H9 (cell line): ENCODE measurements at regions not wholly inside any gene's neighbourhood (a gene's known extent, or its start where the extent isn't known, plus 50 kb on each side); places are given as distances from the start of the nearest gene placed in this dataset.

Experiments used
- DNase-seq: peaks from one replicate; pipeline ENCODE4 v3.0.0-alpha.2; 2017
- H2AFZ ChIP-seq: one replicate; pipeline ENCODE4 v1.6.1; 2013; ENCODE audit warnings: mild to moderate bottlenecking, low read length, control low read depth, moderate library complexity
- H2AK5ac ChIP-seq: 2 replicates; pipeline ENCODE4 v1.6.1; 2013; ENCODE audit warnings: low read length, control low read depth, mixed read lengths; ENCODE audit not compliant: insufficient read length
- H2BK120ac ChIP-seq: one replicate; pipeline ENCODE4 v1.6.1; 2013; ENCODE audit warnings: low read depth, mild to moderate bottlenecking, low read length, control low read depth, inconsistent platforms; ENCODE audit not compliant: poor library complexity, severe bottlenecking
- H2BK12ac ChIP-seq: 2 replicates; pipeline ENCODE4 v1.6.1; 2013; ENCODE audit warnings: low read length, control low read depth, mixed read lengths, low read depth; ENCODE audit not compliant: insufficient read length
- H2BK15ac ChIP-seq: 2 replicates; pipeline ENCODE4 v1.6.1; 2013; ENCODE audit warnings: low read depth, low read length, control low read depth
- H2BK20ac ChIP-seq: one replicate; pipeline ENCODE4 v1.6.1; 2013; ENCODE audit warnings: low read depth, mild to moderate bottlenecking, low read length, control low read depth, inconsistent platforms; ENCODE audit not compliant: poor library complexity, severe bottlenecking
- H2BK5ac ChIP-seq: 2 replicates; pipeline ENCODE4 v1.6.1; 2013; ENCODE audit warnings: low read length, control low read depth, mixed read lengths; ENCODE audit not compliant: insufficient read length
- H3K14ac ChIP-seq: 2 replicates; pipeline ENCODE4 v1.6.1; 2013; ENCODE audit warnings: low read length, control low read depth; ENCODE audit not compliant: insufficient read depth
- H3K18ac ChIP-seq: 2 replicates; pipeline ENCODE4 v1.6.1; 2013; ENCODE audit warnings: low read depth, mild to moderate bottlenecking, mixed read lengths, low read length, control low read depth; ENCODE audit not compliant: insufficient read length
- H3K23ac ChIP-seq: 2 replicates; pipeline ENCODE4 v1.6.1; 2013; ENCODE audit warnings: low read length, control low read depth, mixed read lengths, low read depth; ENCODE audit not compliant: insufficient read length
- H3K23me2 ChIP-seq: 2 replicates; pipeline ENCODE4 v1.6.1; 2013; ENCODE audit warnings: low read depth, mild to moderate bottlenecking, mixed read lengths, low read length, control low read depth; ENCODE audit not compliant: insufficient read length, poor library complexity, severe bottlenecking
- H3K27ac ChIP-seq: 2 replicates; pipeline ENCODE4 v1.5.1; 2013; ENCODE audit warnings: low read length, control low read depth, mixed read lengths, low read depth; ENCODE audit not compliant: insufficient read length
- H3K27me3 ChIP-seq: 2 replicates; pipeline ENCODE4 v1.6.1; 2013; ENCODE audit warnings: low read length, control low read depth, inconsistent platforms; ENCODE audit not compliant: insufficient read depth
- H3K4ac ChIP-seq: 2 replicates; pipeline ENCODE4 v1.6.1; 2013; ENCODE audit warnings: low read depth, mild to moderate bottlenecking, control low read depth, inconsistent platforms, low read length, moderate library complexity
- H3K4me1 ChIP-seq: 2 replicates; pipeline ENCODE4 v1.6.1; 2013; ENCODE audit warnings: low read length, control low read depth, inconsistent platforms; ENCODE audit not compliant: insufficient read depth
- H3K4me2 ChIP-seq: 2 replicates; pipeline ENCODE4 v1.6.1; 2013; ENCODE audit warnings: low read length, control low read depth, mixed read lengths; ENCODE audit not compliant: insufficient read length, insufficient read depth
- H3K56ac ChIP-seq: 2 replicates; pipeline ENCODE4 v1.6.1; 2013; ENCODE audit warnings: low read depth, mild to moderate bottlenecking, mixed read lengths, low read length, control low read depth; ENCODE audit not compliant: insufficient read length
- H3K79me1 ChIP-seq: 2 replicates; pipeline ENCODE4 v1.6.1; 2013; ENCODE audit warnings: low read depth, mild to moderate bottlenecking, moderate library complexity, low read length, control low read depth, inconsistent platforms; ENCODE audit not compliant: insufficient read depth, poor library complexity, severe bottlenecking
- H3K79me2 ChIP-seq: 2 replicates; pipeline ENCODE4 v1.6.1; 2013; ENCODE audit warnings: low read length, control low read depth, inconsistent platforms; ENCODE audit not compliant: insufficient read depth
- H3K9ac ChIP-seq: 2 replicates; pipeline ENCODE4 v1.6.1; 2013; ENCODE audit warnings: low read length, control low read depth, mixed read lengths; ENCODE audit not compliant: insufficient read length; ENCODE audit errors: extremely low read depth
- H3K9me3 ChIP-seq: one replicate; pipeline ENCODE4 v1.6.1; 2013; ENCODE audit warnings: low read depth, low read length, inconsistent platforms; ENCODE audit not compliant: control insufficient read depth
- H3T11ph ChIP-seq: one replicate; pipeline ENCODE4 v1.6.1; 2013; ENCODE audit warnings: mild to moderate bottlenecking, low read length, control low read depth, inconsistent platforms
- H4K20me1 ChIP-seq: one replicate; pipeline ENCODE4 v1.6.1; 2013; ENCODE audit not compliant: control insufficient read depth, insufficient read length, insufficient read depth
- H4K5ac ChIP-seq: 2 replicates; pipeline ENCODE4 v1.6.1; 2013; ENCODE audit warnings: low read depth, mild to moderate bottlenecking, mixed read lengths, low read length, control low read depth; ENCODE audit not compliant: insufficient read length
- H4K8ac ChIP-seq: replicated peaks from 2 replicates; pipeline ENCODE4 v1.6.1; 2013; ENCODE audit warnings: low read length, control low read depth, mixed read lengths, low read depth; ENCODE audit not compliant: insufficient read length
- H4K91ac ChIP-seq: 2 replicates; pipeline ENCODE4 v1.6.1; 2013; ENCODE audit warnings: low read depth, mild to moderate bottlenecking, moderate library complexity, mixed read lengths, low read length, control low read depth; ENCODE audit not compliant: insufficient read length
- H3K27ac Mint-ChIP-seq, 3 experiments: 2 replicates in 2 of 3; 3 replicates in 1 of 3; pipeline ENCODE4 v1.8.0; 2020 to 2021; ENCODE audit warnings: mixed read lengths in 3 of 3, mild to moderate bottlenecking in 1 of 3, moderate library complexity in 1 of 3
- H3K27me3 Mint-ChIP-seq: 2 replicates; pipeline ENCODE4 v1.8.0; 2021; ENCODE audit warnings: low read depth, mild to moderate bottlenecking, moderate library complexity, mixed read lengths
- H3K36me3 Mint-ChIP-seq, 3 experiments: 2 replicates in 2 of 3; 3 replicates in 1 of 3; pipeline ENCODE4 v1.8.0; 2020 to 2021; ENCODE audit warnings: low read depth in 3 of 3, mixed read lengths in 3 of 3; ENCODE audit not compliant: insufficient read depth in 1 of 3
- H3K4me1 Mint-ChIP-seq, 2 experiments: 2 replicates each; pipeline ENCODE4 v1.8.0; 2020; ENCODE audit warnings: mixed read lengths in 2 of 2
- H3K4me3 Mint-ChIP-seq, 2 experiments: 2 replicates in 1 of 2; 3 replicates in 1 of 2; pipeline ENCODE4 v1.8.0; 2020 to 2021; ENCODE audit warnings: mild to moderate bottlenecking in 2 of 2, mixed read lengths in 2 of 2, moderate library complexity in 1 of 2
- H3K9me3 Mint-ChIP-seq, 2 experiments: 2 replicates in 1 of 2; 3 replicates in 1 of 2; pipeline ENCODE4 v1.8.0; 2020; ENCODE audit warnings: mild to moderate bottlenecking in 2 of 2, mixed read lengths in 2 of 2, moderate library complexity in 1 of 2
- CTCF ChIP-seq: fragments of 200-600 bp; sonication (generic); conservative IDR thresholded peaks from 3 replicates; pipeline ENCODE4 v1.8.0; 2021; ENCODE audit warnings: antibody characterized with exemption, mild to moderate bottlenecking
- WGBS: extraction: QIAGEN DNeasy Blood & Tissue Kit; methylation state at CpG from one replicate; pipeline ENCODE4 v1.1.7; 2013; ENCODE audit warnings: missing lambda C conversion rate, low lambda C conversion rate, mixed read lengths; ENCODE audit not compliant: insufficient read length; ENCODE audit errors: extremely low coverage; 5-methylcytosine and 5-hydroxymethylcytosine counted together

- Histone ChIP-seq H4K8ac (no peak overlapping the region), H3K56ac (no peak overlapping the region), H3K27me3 (no peaks in the 10 kb centered on the region), H3T11ph (no peak overlapping the region), H2BK120ac (no peak overlapping the region), H2BK5ac (no peak overlapping the region), H3K79me2 (no peaks in the 10 kb centered on the region), H3K79me1 (no peaks in the 10 kb centered on the region), H3K18ac (no peak overlapping the region), H3K4ac (no peak overlapping the region), H4K91ac (no peak overlapping the region), H3K4me2 (no peak overlapping the region), H2BK12ac (no peak overlapping the region), H3K14ac (no peak overlapping the region), H2AFZ (no peak overlapping the region), H2AK5ac (no peak overlapping the region), H3K23me2 (no peaks in the 10 kb centered on the region), H3K9ac (no peak overlapping the region), H3K23ac (no peak overlapping the region), H2BK20ac (no peak overlapping the region), H4K20me1 (peaks cover 2% of the 10 kb centered on the region), H2BK15ac (no peak overlapping the region), H3K4me1 (no peaks in the 10 kb centered on the region), H3K9me3 (no peaks in the 10 kb centered on the region), H4K5ac (no peak overlapping the region), H3K27ac (no peak overlapping the region)
- Mint-ChIP-seq H3K36me3 (no peaks in the 10 kb centered on the region), H3K27ac (no peak overlapping the region), H3K27me3 (no peaks in the 10 kb centered on the region), H3K9me3 (no peaks in the 10 kb centered on the region), H3K4me3 (no peak overlapping the region), H3K4me1 (peaks cover 0 to 3% of the 10 kb centered on the region in 2 experiments; a peak in 2 of 4 replicates)
- TF ChIP-seq CTCF, result no peak
- WGBS, result no CpG with 5 or more reads among the region's 6 CpGs
- no peak for DNase-seq
Measured at GRCh38 chr14:34364201-34364600, 97.8 kb downstream of the SPTSSA start.
